ENCODE measurements at regions not wholly inside any gene's neighbourhood (a gene's known extent, or its start where the extent isn't known, plus 50 kb on each side); places are given as distances from the start of the nearest gene placed in this dataset.
"Not testable (repeated sequence)": the region's sequence is repeated elsewhere in the genome, so short reads cannot be mapped to it uniquely, and the experiment has no call there.

DNA sequence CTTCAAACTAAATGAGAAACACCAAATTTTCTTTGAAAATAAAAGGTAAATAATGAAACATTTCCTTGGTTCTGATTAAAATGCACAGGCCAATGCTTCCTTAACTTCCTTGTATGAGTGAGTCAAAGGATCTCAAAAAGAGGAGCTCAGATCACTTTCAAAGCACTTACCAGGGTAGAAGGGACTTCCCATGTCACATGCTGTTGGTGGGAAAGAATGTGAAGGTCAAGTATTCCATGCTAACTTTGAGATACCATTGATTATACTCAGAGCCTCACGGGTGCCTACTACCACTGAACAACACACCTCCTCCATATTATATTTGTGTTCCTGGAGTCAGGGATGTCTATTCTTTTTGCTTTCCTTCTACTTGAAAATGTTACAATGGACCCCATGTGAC lies 233.5 kb upstream of the KIAA1217 start:
- no peak for DNase-seq

DNA sequence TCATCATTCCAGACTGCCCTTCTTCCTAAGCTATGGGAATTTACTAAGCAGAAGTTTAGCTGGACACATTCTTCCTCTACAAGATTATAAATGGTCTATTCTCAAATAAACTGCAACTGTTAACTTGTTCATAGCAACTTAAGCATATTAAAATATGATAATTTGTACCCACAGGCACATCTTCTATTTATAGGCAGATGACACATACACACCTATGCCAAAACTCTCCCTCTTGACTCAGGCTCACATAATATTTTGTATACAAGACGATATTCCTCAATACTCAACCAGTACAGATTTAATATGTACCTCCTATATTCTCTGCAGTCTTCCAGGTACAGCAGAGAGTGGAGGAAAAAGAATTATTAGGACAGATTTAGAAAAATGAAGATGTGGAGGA lies 232.7 kb upstream of the KIAA1217 start:
- no peak for DNase-seq

DNA sequence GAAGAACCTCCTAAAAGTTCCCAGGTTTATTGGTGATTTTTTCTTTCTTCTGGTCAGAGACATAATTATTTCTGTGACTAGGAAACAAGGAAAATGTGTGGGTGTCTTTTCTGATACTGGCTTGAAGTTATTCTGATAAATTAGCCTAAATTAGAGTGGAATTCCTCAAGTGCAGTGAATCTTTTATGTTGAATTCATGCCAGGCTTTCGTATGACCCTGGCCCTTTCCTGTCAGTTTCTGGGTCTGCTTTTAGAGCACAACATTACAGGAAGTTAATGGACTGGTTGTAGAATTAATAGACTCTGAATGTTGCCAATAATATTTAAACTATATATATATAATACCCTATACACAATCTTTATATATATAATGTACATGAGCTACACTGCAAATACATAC lies 230.6 kb upstream of the KIAA1217 start:
- no peak for DNase-seq

DNA sequence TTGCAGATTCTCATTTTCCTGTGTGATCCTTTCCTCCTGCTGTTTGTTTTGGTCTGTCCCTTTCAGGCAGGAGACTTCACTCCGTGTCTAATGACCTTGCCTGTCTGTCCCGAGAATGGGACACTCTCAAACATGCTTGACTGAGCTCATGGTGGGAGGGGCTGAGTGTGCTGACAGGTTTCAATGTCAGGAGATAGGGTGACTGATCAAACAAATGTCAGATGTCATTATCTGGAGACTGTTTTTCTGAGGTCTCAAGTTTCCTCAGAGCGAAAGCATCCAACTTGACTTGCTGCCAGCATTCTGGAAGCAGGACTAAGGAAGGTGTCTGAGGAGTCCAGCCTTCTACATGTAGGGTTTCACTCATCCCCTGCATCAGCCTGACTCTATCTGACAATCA lies 228.8 kb upstream of the KIAA1217 start:
- DNase-seq: no peak

DNA sequence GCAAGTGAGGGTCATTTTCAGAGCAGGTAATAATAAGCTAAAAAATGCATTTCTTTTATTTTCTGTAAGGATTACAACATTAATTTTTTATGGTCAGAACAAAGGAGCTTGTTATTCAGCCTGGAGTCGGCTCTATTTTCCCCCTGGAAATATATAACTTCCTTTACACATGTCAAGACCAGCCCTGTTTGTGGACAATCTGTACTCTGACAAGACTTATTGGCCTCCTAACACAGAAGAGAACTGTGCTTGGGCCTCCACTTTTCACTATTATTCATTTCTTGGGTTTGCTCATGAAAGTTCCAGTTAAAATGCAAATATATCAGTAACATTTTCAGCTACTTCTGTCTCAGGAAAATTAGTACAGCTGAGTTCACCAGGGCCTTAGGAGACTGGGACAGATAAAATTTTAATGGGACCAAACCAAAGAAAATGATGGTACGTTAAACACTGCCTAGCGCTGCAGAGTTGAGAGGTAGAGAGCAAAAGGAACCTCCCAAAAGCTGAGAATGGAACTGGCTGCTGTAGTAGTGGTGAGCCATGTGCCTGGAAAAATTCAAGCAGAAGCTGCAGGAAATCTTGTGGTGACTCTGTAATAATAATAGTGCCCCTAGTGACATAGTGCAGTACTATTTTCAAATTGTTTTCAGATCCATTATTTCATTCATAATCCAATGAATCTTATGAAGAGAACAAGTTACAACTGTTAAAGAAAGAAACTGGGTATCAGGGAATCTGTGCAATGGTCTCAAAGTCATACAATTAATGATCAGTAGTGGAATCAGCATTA lies 227.2 kb upstream of the KIAA1217 start:
- no peak for DNase-seq

DNA sequence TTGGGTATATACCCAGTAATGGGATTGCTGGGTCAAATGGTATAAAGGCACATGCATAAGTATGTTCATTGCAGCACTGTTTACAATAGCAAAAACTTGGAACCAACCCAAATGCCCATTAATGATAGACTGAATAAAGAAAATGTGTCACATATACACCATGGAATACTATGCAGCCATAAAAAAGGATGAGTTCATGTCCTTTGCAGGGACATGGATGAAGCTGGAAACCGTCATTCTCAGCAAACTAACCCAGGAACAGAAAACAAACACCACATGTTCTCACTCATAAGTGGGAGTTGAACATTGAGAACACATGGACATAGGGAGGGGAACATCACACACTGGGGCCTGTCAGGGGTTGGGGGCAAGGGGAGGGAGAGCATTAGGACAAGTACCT lies 224.5 kb upstream of the KIAA1217 start:
- not testable (repeated sequence) for DNase-seq

DNA sequence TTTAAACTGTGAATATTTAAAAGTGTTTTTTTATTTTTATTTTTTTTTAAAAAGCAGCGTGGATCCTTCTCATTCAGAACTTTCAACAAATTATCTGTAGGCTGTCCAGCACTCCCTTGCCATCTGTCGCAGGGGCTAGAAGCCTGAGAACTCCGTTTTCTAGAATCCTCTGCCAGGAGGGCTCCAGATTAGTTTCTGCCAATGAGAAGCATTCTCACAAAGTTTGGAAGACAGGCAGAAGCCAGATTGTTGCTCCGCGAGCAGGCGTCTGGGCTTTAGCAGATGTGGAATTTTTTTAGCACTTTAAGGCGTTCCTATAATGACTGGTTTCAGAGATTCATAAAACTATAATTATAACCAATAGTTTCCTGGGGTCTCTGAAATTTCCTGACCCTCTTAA lies 220.9 kb upstream of the KIAA1217 start:
- no peak for DNase-seq

DNA sequence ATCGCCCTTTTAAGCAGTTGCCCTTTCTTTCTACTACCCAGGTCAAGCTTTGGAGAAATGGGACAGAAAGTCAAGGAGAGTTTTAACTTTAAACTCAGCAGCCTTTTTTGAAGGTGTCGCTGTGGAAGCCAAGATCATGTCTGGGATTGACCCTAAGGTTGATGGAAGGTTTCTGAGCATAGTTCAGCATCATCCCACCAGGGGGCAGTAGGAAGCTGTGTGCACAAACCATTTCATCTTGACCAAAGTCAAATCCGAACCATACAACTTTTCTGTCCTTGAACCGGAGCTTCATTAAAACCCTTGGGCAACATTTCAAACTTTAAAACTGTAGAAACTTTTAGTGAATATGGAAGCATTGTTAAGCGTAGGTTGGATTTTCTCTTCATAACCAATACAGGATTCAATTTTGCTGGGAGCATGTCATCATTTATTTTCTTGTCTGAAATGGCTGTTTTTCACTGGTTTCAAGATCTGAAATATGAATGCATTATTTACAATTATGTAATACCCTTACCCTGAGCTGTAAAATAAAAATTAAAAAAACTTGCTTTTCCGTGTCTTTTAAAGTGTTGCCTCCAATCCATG lies 214.4 kb upstream of the KIAA1217 start:
- DNase-seq: no peak

DNA sequence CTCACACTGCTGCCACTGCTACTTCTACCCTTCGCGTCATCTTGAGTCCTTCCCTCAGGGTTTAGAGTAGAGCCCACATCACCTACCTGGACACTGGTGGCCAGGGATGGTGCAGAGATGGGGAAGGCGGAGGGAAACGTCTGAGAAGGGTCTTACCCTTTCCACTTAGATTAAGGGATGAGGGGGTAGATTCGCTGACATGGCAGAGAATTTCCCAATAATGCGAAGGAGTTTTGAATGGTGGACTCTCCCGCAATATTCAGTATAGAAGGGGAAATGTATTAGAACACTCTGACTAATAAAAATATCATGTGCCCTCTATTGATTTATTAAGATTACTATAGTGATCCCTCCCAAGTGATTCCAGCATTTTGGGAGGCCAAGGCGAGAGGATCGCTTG lies 209.5 kb upstream of the KIAA1217 start:
- DNase-seq: no peak

DNA sequence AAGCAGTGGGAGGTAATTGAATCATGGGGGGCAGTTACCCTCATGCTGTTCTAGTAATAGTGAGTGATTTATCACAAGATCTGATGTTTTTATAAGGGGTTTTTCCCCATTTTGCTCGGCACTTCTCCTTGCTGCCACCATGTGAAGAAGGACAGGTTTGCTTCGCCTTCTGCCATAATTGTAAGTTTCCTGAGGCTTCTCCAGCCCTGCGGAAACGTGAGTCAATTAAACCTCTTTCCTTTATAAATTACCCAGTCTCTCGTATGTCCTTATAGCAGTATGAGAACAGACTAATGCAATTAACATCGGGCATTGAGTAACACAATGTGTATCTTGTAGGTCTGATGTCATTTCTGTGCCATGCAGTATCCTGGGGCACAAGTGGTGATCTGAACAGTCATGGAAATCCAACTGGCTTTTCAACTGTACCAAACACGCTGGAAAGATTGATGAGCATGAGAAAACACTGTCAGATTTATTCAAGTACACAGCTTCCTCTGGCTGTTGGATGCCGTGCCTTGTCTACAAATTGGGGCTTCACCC lies 208.6 kb upstream of the KIAA1217 start:
- no peak for DNase-seq

DNA sequence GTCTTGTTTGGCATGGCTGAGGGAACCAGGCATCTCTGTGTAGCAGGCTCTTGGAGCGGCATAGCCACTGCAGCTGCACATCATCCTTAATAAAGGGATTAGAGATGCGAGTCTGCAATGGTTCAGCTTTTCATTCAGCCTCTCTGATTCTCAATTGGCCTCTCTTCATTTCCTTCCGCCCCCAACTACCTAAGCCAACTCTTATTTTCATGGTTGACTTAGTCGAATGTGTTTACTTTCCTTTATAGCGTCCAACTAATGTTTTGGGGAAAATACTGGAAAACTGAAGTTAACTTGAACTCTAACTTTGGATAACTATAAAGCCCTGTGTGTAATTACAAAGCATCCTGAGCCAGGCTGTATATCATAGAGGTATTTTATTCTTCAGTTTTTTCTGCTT lies 202.2 kb upstream of the KIAA1217 start:
- DNase-seq: no peak

DNA sequence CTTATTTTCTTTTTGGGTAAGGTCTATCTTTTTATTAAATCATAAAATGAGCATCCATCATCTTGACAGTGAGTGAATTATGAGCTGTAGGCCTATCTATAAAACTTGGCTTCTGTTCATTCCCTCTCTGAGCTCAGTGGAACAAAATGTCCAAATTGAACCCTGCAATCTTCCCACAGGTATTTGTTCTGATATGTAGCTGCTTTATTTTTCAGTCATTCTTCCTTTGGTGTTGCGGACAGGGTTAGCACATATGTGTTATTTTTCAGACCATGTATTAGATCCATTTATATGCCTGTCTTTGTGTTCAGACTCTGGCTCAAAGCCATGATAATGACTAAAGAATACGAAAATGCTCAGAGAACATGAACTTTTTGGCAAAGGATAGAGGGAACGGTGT lies 201.6 kb upstream of the KIAA1217 start:
- no peak for DNase-seq

DNA sequence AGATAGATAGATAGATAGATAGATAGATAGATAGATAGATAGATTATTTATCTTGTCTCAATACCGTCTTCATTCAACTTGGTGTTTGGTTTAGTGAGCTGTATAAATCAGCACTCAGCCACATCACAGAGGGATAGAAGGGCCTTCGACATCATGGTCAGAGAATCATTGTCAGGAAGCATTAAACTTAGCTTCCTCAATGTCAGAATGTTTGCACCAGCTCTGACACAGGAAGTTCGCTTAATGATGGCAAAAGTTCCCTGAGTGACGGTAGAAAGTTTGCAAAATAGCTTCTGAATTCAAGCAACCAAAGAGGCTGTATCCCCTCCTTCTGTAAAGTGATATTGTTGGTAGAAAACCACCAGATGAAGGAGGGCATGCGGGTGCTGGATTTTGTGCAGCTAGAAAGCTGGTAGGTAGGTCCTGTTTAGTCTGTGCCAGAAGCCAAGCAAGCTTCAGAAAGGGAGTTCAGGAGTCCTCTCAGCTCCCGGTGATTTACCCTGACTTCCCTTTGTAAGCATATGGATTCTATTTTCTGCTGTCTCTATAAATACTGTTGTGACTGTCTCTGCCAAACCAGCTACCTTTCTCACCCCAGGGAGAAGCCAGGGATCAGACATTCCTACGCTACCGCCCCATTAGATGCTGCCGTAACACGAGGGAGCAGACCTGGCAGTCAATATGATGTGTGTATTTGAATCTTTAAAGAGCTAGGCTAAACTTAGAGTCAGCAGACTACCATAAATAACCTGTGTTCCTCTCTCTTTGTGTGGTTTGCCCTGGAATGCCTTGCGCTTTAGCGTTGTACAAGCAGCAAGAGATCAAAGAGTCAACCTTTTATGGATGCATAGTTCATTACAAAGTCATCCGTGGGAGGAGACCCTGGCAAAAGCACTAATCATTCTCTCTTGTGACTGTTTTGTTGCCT lies 200.5 kb upstream of the KIAA1217 start:
- DNase-seq: no peak

DNA sequence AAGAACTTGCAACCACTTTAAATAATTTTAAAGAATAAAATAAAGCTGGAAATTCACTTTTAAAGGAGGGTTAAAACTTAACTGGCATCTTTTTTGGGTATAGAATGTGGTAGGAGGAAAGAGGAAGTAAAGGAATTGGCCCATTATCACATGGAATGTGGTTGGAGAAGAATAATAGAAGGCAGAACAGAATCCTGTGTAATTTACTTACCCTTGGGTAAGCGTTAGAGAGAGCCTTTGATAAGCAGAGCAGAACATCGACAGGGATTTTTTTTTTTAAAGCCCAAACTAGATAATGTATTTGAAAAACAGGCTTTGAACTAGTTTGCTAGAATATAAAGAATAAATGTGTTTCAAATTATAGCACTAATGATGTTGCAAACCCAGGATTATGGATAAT lies 199.8 kb upstream of the KIAA1217 start:
- no peak for DNase-seq

DNA sequence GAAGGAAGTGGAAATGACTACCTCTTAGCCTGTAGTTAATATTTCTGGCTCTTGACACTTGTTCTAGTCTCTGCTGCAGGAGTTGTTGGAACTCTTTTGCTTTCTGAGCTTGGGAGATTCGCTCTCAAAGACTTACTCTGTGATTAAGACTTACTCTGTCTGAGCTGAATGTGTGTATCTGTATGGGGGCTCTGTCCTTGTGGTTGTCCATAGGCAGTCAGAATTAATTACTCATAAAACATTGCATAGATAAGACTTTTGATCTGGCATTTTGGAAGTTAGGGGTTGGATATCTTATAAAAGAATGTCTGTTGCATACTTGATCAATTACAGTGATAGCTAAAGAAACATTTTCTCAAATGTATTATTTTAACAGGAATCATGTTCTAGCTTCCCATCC lies 199.2 kb upstream of the KIAA1217 start:
- DNase-seq: no peak

DNA sequence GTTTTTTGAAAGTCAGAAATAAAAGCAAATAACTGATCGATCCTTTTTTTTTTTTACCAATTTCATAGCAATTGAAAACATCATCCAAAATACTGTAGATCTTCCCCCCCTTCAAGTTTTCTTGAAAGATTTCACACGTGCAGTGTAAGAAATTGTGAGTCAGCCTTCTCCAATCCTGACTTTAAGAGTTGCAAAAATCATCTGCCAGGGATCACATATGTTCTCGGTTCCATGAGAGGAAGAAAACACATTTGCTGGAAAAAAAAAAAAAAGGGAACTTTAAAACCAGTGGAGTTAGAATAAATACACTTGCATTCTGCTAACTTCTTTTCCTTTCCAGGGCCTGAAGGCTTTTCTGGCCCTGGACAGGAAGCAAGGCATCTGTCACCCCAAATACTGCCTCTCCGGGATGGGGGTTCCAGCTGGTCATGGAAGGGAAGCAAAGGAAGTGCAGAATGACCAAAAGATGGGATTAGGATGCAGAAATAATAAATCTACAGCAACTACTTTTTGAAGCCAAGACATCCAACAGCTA lies 198.4 kb upstream of the KIAA1217 start:
- DNase-seq: no peak

DNA sequence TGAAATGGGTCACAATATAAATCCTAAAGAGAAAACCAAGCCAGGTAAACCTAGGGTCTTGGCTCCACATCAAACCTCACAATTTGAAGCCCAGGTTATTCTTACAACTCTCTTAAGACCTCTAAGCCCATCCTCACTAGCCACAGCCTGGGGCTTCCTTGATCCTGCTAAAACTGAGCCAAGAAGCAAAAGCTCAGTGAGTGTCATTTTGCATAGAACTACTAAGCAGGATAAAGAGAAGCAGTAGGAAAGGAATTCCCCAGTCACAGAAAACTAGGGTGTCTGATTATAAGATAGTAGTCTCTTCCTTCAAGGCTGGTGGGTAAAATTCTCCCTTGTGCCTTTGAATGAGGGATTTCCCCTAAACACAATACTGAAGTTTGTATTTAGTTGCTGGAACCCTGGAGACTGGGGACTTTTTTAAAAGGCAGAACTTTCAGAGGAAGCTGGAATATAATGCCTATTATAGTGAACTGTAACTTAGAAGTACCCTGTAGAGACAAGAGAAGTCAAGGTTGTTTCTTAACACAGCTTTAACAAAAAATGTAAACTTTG lies 196.6 kb upstream of the KIAA1217 start:
- DNase-seq: no peak

DNA sequence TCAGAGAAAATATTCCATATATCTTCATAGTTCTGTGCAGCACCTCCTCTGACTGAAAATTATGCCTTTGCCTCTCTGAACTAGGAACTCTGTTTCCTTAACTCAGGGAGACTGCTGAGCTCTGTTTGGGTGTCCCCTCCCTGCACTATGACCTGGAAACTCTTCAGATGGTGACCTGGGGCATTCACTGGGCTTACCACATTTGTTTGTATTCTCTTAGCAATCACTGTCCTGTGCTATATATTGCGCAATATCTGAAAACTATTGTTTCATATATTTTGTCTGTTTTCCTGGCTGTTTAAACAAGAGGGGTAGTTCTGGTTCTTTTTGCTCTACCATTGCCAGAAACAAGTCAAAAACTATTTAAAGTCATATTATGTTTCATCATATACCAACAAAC lies 181.8 kb upstream of the KIAA1217 start:
- DNase-seq: no peak

DNA sequence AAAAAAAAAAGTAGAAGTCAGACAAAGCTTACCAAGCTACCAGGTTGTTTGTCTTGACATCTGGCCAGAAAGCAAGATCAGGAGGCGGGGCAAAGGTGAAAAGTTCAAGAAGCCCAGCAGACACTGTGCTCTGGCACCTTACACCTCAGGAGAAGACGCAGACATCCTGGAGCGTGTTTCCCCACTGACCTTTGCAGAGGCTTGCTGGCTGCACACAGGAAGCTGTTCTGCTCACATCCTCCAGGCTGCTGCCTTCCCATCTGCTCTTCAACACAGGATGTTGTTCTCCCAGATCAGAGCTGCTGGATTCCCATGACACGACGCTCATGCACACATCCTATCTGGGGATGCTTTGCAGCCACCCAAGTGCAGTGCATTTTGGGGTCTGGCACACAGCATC lies 174.4 kb upstream of the KIAA1217 start:
- no peak for DNase-seq

DNA sequence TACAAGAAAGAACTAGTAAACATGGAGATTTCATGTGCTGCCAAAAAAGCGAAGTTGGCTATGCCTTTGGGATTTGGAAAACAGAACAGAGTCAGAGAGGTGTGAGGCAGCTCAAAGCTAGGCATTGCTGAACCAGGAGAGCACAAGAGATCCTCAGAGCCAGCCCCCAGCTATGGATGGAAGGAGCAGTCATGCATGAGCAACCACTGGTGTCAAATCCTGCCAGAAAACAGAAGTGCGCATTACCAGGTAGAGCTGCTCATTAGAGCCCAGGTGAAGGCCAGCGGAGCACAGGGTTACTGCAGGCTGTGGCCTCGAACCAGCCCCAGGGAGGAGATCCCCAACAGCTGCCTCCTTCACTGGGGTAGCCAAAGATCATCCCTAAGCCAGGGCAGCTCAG lies 173.2 kb upstream of the KIAA1217 start:
- no peak for DNase-seq

DNA sequence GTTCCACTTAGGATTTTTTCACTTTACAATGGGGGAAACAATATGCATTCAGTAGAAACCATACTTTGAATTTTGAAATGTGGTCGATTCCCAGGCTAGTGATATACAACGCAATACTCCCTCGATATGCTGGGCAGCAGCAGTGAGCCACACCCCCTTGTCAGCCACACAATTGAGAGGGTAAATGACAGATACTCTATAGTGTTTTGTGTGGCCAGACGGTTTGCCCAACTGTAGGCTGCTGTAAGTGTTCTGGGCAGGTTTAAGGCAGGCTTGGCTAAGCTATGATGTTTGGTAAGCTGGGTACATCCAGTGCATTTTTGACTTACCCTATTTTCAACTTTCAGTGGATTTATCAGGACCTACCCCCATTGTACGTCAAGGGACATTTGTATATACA lies 169.6 kb upstream of the KIAA1217 start:
- DNase-seq: no peak

DNA sequence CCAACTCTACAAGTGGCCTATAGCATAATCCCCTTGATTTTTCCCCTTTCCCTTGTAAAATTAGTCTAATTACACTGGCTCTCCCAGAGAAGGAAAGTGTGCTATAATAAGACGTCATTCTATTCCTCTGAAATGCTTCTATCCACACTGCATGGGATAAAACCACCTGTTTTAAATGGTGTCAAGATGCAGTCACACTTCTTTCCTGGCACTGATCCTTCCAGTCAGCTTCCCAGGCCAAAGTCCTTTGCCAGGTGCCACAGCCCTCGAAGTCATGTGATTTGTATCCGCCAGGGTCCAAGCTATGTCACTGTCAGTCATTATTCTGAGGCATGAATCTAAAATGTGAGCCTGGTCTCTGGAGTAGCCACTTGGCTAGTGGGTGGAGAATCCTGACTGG lies 169.0 kb upstream of the KIAA1217 start:
- no peak for DNase-seq

DNA sequence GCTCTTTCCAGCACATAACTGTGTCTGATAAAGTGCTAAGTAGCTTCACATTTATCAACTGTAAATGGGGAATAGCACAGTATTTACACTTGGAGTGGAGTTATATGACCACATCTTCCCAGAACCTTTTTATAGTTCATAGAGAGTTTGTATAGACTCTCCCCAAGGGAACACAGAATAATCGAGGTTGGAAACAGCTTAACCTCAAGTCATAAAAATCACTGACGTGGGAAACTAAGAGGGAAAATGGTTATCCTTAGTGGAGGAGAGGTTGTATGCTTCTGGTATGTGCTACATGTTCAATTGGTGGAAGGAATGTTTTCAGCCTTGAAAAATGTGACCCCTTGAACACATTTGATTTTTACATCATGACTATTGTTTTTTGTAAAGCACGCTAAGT lies 167.9 kb upstream of the KIAA1217 start:
- DNase-seq: no peak

Measured in CD4-positive, alpha-beta T cell treated with Interleukin-4 for 4 hours (primary cell).